ENCODE measurements at regions not wholly inside any gene's neighbourhood (a gene's known extent, or its start where the extent isn't known, plus 50 kb on each side); places are given as distances from the start of the nearest gene placed in this dataset.
A peak's percentile ranks its signal among the peaks of the same experiment; 100 is the strongest.

- WGBS, 2 donors = 87 to 89% methylated on average over 1 of the region's 1 CpG
- H3K9me3 ChIP-seq (ENCODE audit: control insufficient read depth in 4 of 4, insufficient read depth in 3 of 4, low read length in 3 of 4) = no peaks in the 10 kb centered on the region
- ATAC-seq (ENCODE audit: insufficient read depth, low FRiP score) (no peak), DNase-seq (no peak)
- H3K27me3 ChIP-seq (ENCODE audit: control insufficient read depth in 3 of 3, insufficient read depth in 3 of 3, low read length in 2 of 3) = no peaks in the 10 kb centered on the region
- no peak for TF ChIP-seq CTCF (IDR thresholded peaks at IDR 0.05; ENCODE audit: control extremely low read depth, extremely low read depth)
- peaks cover 0 to 13% (median 0%) of the 10 kb centered on the region in 5 donors for H3K4me1 ChIP-seq (ENCODE audit: control insufficient read depth in 5 of 5, insufficient read depth in 5 of 5, low read length in 5 of 5)
- no peak overlapping the region for H3K27ac ChIP-seq (ENCODE audit: low read depth in 1 of 2, low read length in 1 of 2)
- H3K9ac ChIP-seq (ENCODE audit: insufficient read depth in 1 of 2, low read length in 2 of 2) = no peak overlapping the region
- no peak overlapping the region for H3K4me3 ChIP-seq
- no peaks in the 10 kb centered on the region for H3K36me3 ChIP-seq (ENCODE audit: control insufficient read depth in 4 of 4, insufficient read depth in 4 of 4, low read length in 4 of 4)
These were observed 599.1 kb downstream of the SLC4A3 start for GRCh38 chr2:220226546-220226945.

- H3K27me3 ChIP-seq (ENCODE audit: control insufficient read depth in 3 of 3, insufficient read depth in 3 of 3, low read length in 2 of 3) = no peaks in the 10 kb centered on the region
- H3K4me3 ChIP-seq = no peak overlapping the region
- no peak overlapping the region for H3K27ac ChIP-seq (ENCODE audit: low read depth in 1 of 2, low read length in 1 of 2)
- no peak for ATAC-seq (ENCODE audit: insufficient read depth, low FRiP score)
- TF ChIP-seq CTCF (IDR thresholded peaks at IDR 0.05; ENCODE audit: control extremely low read depth, extremely low read depth) = no peak
- H3K36me3 ChIP-seq (ENCODE audit: control insufficient read depth in 4 of 4, insufficient read depth in 4 of 4, low read length in 4 of 4) = no peaks in the 10 kb centered on the region
- no peak overlapping the region for H3K9ac ChIP-seq (ENCODE audit: insufficient read depth in 1 of 2, low read length in 2 of 2)
- WGBS, 2 donors = 70 to 89% methylated on average over 4 of the region's 4 CpGs
- no peak for DNase-seq
- H3K4me1 ChIP-seq (ENCODE audit: control insufficient read depth in 5 of 5, insufficient read depth in 5 of 5, low read length in 5 of 5) = peaks cover 0 to 13% (median 0%) of the 10 kb centered on the region in 5 donors
- H3K9me3 ChIP-seq (ENCODE audit: control insufficient read depth in 4 of 4, insufficient read depth in 3 of 4, low read length in 3 of 4) = no peaks in the 10 kb centered on the region
These were observed 600.0 kb downstream of the SLC4A3 start for GRCh38 chr2:220227266-220227920.

- TF ChIP-seq CTCF (IDR thresholded peaks at IDR 0.05; ENCODE audit: control extremely low read depth, extremely low read depth) = no peak
These were observed 601.0 kb downstream of the SLC4A3 start for GRCh38 chr2:220228310-220229006.

More at GRCh38 chr2:220228310-220229006, 601.0 kb downstream of the SLC4A3 start:
- DNase-seq (peak in 2 of 3 donors; percentile 19 to 22), ATAC-seq (ENCODE audit: insufficient read depth, low FRiP score) (peak; percentile 75)
- no peak overlapping the region for H3K27ac ChIP-seq (ENCODE audit: low read depth in 1 of 2, low read length in 1 of 2)
- H3K9ac ChIP-seq (ENCODE audit: insufficient read depth in 1 of 2, low read length in 2 of 2) = no peak overlapping the region
- H3K4me3 ChIP-seq = no peak overlapping the region
- peaks cover 0 to 13% (median 0%) of the 10 kb centered on the region in 5 donors for H3K4me1 ChIP-seq (ENCODE audit: control insufficient read depth in 5 of 5, insufficient read depth in 5 of 5, low read length in 5 of 5)
- H3K9me3 ChIP-seq (ENCODE audit: control insufficient read depth in 4 of 4, insufficient read depth in 3 of 4, low read length in 3 of 4) = no peaks in the 10 kb centered on the region
- H3K27me3 ChIP-seq (ENCODE audit: control insufficient read depth in 3 of 3, insufficient read depth in 3 of 3, low read length in 2 of 3) = no peaks in the 10 kb centered on the region
- no peaks in the 10 kb centered on the region for H3K36me3 ChIP-seq (ENCODE audit: control insufficient read depth in 4 of 4, insufficient read depth in 4 of 4, low read length in 4 of 4)
- WGBS, 2 donors = 66 to 70% methylated on average over 8 of the region's 8 CpGs

Data from lung (tissue), 11 donors.